ENCODE measurements at regions not wholly inside any gene's neighbourhood (a gene's known extent, or its start where the extent isn't known, plus 50 kb on each side); places are given as distances from the start of the nearest gene placed in this dataset.

DNA sequence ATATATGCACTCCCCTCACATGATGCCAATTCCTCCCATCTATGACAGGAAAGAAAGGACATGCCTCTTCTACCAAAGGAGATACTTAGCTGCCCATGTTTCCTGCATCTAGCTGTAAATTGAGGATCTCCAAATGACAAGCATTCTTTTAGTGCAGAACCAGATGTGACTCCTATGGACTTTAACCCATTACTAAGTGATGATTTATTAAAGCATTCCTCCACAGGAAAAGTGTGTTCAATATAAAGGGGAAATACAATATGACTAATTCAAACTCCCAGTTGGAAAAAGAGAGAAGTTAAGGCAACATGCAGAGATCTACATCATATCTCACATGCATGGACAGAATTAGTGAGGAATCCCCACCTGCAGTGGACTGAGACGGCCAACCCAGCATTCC is 221.3 kb downstream of the FAM76B start:
- TF ChIP-seq TAF1 (IDR thresholded peaks at IDR 0.05; ENCODE audit: low read depth) (no peak), CEBPB (IDR thresholded peaks at IDR 0.05) (no peak)

DNA sequence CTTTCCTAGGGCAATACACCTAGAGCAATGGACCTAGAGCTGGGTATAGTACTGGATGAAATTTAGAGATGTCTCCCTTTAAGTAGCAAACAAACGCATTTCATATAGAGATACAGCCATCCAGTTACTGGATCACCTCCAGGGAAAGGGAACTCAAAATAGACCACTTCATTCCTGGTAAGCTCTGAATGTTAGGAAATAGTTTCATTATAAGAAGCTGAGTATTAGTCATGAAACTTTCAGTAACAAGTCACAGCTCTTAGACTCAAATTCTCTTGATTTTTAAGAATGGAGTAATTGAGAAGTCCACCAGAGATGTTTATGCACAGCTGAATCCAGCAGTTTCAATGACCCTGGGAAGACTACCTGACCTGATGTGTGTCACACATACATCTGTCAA is 221.9 kb downstream of the FAM76B start:
- TF ChIP-seq RAD21 (IDR thresholded peaks at IDR 0.05; ENCODE audit: low read depth) (no peak), CEBPB (IDR thresholded peaks at IDR 0.05) (no peak), FOXM1 (IDR thresholded peaks at IDR 0.05; ENCODE audit: borderline replicate concordance, low read depth) (no peak), TAF1 (IDR thresholded peaks at IDR 0.05; ENCODE audit: low read depth) (no peak), YY1 (IDR thresholded peaks at IDR 0.05; ENCODE audit: low read depth) (no peak), EGR1 (IDR thresholded peaks at IDR 0.05) (no peak), TEAD4 (IDR thresholded peaks at IDR 0.05) (no peak), CREB1 (IDR thresholded peaks at IDR 0.05; ENCODE audit: low read depth) (no peak), NFIC (IDR thresholded peaks at IDR 0.05) (no peak), ZBTB7A (IDR thresholded peaks at IDR 0.05; ENCODE audit: low read depth) (no peak), EP300 (IDR thresholded peaks at IDR 0.05; ENCODE audit: borderline replicate concordance) (no peak), TCF12 (IDR thresholded peaks at IDR 0.05; ENCODE audit: low read depth) (no peak)
- TF ChIP-seq, protein P1, sequence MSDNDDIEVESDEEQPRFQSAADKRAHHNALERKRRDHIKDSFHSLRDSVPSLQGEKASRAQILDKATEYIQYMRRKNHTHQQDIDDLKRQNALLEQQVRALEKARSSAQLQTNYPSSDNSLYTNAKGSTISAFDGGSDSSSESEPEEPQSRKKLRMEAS (IDR thresholded peaks at IDR 0.05): no peak
- TF ChIP-seq, protein P2, sequence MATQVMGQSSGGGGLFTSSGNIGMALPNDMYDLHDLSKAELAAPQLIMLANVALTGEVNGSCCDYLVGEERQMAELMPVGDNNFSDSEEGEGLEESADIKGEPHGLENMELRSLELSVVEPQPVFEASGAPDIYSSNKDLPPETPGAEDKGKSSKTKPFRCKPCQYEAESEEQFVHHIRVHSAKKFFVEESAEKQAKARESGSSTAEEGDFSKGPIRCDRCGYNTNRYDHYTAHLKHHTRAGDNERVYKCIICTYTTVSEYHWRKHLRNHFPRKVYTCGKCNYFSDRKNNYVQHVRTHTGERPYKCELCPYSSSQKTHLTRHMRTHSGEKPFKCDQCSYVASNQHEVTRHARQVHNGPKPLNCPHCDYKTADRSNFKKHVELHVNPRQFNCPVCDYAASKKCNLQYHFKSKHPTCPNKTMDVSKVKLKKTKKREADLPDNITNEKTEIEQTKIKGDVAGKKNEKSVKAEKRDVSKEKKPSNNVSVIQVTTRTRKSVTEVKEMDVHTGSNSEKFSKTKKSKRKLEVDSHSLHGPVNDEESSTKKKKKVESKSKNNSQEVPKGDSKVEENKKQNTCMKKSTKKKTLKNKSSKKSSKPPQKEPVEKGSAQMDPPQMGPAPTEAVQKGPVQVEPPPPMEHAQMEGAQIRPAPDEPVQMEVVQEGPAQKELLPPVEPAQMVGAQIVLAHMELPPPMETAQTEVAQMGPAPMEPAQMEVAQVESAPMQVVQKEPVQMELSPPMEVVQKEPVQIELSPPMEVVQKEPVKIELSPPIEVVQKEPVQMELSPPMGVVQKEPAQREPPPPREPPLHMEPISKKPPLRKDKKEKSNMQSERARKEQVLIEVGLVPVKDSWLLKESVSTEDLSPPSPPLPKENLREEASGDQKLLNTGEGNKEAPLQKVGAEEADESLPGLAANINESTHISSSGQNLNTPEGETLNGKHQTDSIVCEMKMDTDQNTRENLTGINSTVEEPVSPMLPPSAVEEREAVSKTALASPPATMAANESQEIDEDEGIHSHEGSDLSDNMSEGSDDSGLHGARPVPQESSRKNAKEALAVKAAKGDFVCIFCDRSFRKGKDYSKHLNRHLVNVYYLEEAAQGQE (IDR thresholded peaks at IDR 0.05; ENCODE audit: low read depth): no peak
- TF ChIP-seq, protein P3, sequence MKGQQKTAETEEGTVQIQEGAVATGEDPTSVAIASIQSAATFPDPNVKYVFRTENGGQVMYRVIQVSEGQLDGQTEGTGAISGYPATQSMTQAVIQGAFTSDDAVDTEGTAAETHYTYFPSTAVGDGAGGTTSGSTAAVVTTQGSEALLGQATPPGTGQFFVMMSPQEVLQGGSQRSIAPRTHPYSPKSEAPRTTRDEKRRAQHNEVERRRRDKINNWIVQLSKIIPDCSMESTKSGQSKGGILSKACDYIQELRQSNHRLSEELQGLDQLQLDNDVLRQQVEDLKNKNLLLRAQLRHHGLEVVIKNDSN (IDR thresholded peaks at IDR 0.05): no peak

DNA sequence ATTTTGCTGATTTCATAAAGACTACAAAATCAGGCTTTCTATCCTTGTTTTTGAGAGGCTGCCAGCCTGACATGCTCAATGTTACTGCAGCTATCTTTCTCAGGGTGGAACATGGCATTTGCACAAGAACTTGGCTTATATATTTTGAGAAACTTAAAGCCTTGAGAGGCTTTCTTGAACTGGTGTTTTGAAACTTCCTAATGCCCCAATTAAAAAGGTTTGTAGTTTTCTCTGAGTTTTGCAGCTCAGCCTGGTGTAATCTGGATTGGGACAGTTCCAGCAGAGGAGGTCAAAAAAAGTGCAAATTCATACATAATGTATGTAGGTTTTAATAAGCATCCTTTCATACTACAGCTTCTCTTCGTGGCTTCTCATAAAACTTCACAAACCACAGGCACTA is 223.4 kb downstream of the FAM76B start:
- TF ChIP-seq, protein P2 (IDR thresholded peaks at IDR 0.05; ENCODE audit: low read depth): no peak
- TF ChIP-seq EP300 (IDR thresholded peaks at IDR 0.05; ENCODE audit: borderline replicate concordance): no peak
- TF ChIP-seq TEAD4 (IDR thresholded peaks at IDR 0.05): no peak
- no peak for TF ChIP-seq ZBTB7A (IDR thresholded peaks at IDR 0.05; ENCODE audit: low read depth)
- no peak for TF ChIP-seq CREB1 (IDR thresholded peaks at IDR 0.05; ENCODE audit: low read depth)
- TF ChIP-seq, protein P3 (IDR thresholded peaks at IDR 0.05): no peak
- no peak for TF ChIP-seq TAF1 (IDR thresholded peaks at IDR 0.05; ENCODE audit: low read depth)
- TF ChIP-seq, protein P1 (IDR thresholded peaks at IDR 0.05): no peak
- TF ChIP-seq FOXM1 (IDR thresholded peaks at IDR 0.05; ENCODE audit: borderline replicate concordance, low read depth): no peak
- no peak for TF ChIP-seq RAD21 (IDR thresholded peaks at IDR 0.05; ENCODE audit: low read depth)
- TF ChIP-seq YY1 (IDR thresholded peaks at IDR 0.05; ENCODE audit: low read depth): no peak

DNA sequence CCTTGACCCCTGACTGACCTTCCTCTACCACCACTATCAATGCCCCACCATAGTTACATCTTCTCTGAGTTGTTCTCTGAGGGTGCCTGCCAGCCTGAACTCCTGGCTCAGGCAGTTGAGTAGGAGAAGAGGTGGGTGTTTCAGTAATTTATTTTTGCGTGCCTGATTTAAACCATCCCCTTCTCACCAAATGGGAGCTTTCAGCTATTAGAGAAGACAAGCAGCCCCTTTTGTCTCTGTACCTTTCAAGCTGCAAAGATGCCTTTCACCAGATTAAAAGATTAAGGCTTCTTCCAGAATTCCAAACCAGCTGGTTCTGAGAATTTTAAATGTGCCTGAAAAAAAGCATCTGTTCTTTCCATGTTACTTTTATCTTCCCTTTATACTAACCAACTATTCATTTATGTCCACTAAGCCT is 223.8 kb downstream of the FAM76B start:
- TF ChIP-seq NFIC (IDR thresholded peaks at IDR 0.05): no peak
- TF ChIP-seq YY1 (IDR thresholded peaks at IDR 0.05; ENCODE audit: low read depth): no peak
- no peak for TF ChIP-seq EP300 (IDR thresholded peaks at IDR 0.05; ENCODE audit: borderline replicate concordance)
- TF ChIP-seq CREB1 (IDR thresholded peaks at IDR 0.05; ENCODE audit: low read depth): no peak
- no peak for TF ChIP-seq TCF12 (IDR thresholded peaks at IDR 0.05; ENCODE audit: low read depth)
- TF ChIP-seq CEBPB (IDR thresholded peaks at IDR 0.05): no peak
- TF ChIP-seq, protein P1 (IDR thresholded peaks at IDR 0.05): no peak

DNA sequence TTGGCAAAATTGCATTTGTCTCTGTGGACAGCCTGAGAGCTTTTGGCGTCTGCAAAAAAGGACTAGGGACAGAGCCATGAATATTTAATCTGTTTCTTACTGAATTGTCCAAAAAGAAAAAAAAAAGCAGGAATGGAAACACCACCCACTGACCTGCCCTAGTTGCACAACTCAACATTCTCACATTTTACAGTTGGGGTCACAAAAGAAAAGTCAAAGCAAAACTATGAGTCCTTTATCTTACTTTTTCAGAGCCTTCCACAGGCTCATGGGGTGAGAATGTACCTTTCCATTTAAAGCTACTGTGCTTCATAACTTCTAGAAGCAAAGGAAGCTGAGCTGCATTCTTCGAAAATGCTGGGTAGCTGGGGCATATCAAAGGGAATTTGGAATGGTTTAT is 225.7 kb downstream of the FAM76B start:
- TF ChIP-seq CEBPB (IDR thresholded peaks at IDR 0.05): no peak
- no peak for TF ChIP-seq YY1 (IDR thresholded peaks at IDR 0.05; ENCODE audit: low read depth)
- TF ChIP-seq TAF1 (IDR thresholded peaks at IDR 0.05; ENCODE audit: low read depth): no peak
- no peak for TF ChIP-seq FOXM1 (IDR thresholded peaks at IDR 0.05; ENCODE audit: borderline replicate concordance, low read depth)
- no peak for TF ChIP-seq CREB1 (IDR thresholded peaks at IDR 0.05; ENCODE audit: low read depth)
- TF ChIP-seq TCF12 (IDR thresholded peaks at IDR 0.05; ENCODE audit: low read depth): no peak
- no peak for TF ChIP-seq TEAD4 (IDR thresholded peaks at IDR 0.05)

DNA sequence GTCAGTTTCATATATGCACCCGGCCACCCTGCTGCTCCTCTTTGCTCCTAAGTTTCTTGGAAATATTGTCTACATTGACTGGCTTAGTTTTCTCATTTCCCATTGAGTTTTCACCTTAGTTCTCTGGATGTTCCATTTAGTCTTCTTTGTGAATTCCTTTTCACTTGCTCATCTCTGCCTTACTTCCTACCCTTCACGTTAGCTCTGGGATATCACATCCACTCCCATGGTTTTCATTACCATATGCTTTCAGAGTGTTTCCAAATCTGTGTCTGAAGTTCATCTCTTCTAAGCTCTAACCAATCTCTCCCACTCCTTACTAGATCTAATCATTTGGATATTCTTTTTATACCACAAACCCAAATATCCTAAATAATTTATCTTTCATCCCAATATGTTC is 226.4 kb downstream of the FAM76B start:
- TF ChIP-seq ZBTB7A (IDR thresholded peaks at IDR 0.05; ENCODE audit: low read depth) (no peak), YY1 (IDR thresholded peaks at IDR 0.05; ENCODE audit: low read depth) (no peak)
